CD4-positive, alpha-beta T cell treated with Interleukin-2 at 100 ng/mL for 4 hours (primary cell): ENCODE measurements at regions not wholly inside any gene's neighbourhood (a gene's known extent, or its start where the extent isn't known, plus 50 kb on each side); places are given as distances from the start of the nearest gene placed in this dataset.

Source experiments
- DNase-seq: peaks from one replicate; pipeline ENCODE4 v3.0.0-alpha.2; 2020; ENCODE audit warnings: low spot score

- no peak for DNase-seq
These were observed 706.6 kb upstream of the RGMB start for GRCh38 chr5:98066910-98067309.

DNA sequence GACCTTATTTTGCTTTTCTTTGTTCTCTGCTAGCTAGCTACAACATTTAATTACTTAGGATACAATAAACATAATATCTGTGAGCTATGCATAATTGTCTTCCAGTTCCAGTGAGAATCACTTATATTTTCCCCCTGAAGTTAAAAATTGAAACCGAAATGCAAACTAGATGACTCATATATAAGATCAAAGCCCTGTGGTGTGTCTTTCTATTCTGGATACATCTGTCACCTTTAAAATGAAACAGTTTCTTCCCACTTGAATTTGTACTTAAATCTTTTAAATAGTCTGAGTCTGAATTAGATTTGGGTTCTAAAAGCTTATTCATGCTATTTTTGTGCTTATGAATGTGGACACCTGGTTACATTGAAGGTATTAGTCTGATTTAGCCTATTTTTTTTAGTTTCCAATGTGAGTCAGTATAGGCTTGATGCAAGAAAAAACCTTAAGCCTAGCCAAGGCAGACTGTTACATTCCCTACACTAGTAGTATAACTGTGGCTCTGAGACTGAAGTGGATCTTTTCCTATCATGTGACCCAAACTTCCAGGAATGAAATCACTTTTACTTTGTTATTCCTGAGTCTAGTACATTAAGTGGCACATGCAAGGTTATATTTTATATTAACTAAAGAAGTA, 703.5 kb upstream of the RGMB start:
- DNase-seq: no peak

- no peak for DNase-seq
These were observed 700.5 kb upstream of the RGMB start for GRCh38 chr5:98072921-98073320.

- no peak for DNase-seq
These were observed 697.0 kb upstream of the RGMB start for GRCh38 chr5:98076501-98076900.

DNA sequence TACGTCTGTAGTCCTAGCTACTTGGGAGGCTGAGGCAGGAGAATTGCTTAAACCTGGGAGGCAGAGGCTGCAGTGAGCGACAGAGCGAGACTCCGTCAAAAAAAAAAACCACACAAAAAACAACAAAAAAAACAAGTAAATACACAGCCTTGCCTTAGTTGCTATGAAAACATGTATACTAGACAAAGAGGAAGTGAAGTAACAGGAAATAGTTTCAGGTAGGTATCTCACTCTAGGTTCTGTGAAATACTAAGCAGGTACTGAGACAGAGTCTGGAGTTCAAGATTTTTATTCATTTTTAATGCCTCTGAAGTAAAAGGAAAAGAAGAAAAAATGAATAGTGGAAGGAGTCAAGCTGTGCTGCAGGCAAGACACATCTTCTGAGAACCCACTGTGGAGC, 687.9 kb upstream of the RGMB start:
- no peak for DNase-seq

DNA sequence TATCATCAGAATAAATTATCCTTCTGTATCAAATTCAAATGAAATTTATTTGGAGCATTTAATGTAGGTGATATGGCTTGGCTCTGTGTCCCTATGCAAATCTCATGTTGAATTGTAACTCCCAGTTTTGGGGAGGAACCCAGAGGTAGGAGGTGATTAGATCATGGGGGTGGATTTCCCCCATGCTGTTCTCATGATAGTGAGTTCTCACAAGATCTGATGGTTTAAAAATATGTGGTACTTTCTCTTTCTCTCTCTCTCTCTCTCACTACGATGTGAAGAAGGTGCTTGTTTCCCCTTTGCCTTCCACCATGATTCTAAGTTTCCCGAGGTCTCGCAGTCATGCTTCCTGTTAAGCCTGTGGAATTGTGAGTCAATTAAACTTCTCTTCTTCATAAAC, 678.4 kb upstream of the RGMB start:
- DNase-seq: no peak

DNA sequence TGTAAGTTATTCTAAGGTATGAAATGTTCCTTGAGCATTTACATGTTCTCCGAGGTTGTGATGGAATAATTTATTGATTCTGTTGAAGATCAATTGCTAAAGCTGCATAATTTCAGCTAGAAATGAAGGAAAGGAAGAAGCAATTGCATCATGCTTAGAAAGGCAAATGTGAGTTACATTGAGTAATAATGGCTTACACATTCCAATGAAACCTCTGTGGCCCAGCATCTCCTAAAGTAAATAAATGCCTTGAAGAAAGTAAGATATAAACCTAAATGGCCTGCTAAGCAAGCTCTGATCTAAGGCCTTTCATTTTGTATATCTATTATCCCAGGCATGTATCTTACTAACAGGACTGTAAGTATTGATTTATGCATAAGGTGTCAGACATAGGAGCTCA, 677.3 kb upstream of the RGMB start:
- no peak for DNase-seq

DNA sequence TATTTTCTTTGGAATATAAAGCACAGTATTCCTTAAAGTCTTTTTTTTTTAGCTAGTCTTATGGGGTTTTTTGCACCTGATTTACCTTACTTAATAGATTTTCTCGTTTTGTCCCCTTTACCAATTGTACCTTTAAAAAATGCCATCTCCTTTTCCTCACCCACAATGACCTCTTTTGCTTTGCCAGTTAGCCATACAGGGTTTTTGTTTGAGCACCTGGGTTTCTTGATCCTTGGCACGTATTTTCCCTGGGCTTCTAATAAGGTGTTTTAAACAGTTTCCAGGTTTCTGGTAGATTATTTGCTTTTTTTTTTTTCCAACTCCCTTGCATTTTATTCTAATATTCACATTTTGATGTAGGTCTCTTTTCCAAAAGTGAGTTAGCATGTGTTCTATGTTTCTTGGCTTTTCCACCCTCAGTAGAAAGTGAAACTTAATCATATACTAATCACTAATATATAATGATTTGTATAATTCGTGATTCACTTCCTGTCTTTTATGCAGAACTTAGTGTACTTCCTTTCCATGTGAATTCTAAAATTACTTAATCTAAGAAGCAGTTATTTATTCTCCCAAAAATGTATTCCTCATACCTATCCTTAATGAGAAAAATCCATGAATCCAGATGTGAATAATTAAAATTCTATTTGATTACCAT, 673.9 kb upstream of the RGMB start:
- DNase-seq: no peak

- DNase-seq: no peak
These were observed 672.3 kb upstream of the RGMB start for GRCh38 chr5:98101131-98101530.

GRCh38 chr5:98102936-98103335, 670.5 kb upstream of the RGMB start:
- no peak for DNase-seq

GRCh38 chr5:98103807-98104206, 669.7 kb upstream of the RGMB start:
- DNase-seq: no peak

GRCh38 chr5:98104454-98105188, 668.8 kb upstream of the RGMB start:
- no peak for DNase-seq

DNA sequence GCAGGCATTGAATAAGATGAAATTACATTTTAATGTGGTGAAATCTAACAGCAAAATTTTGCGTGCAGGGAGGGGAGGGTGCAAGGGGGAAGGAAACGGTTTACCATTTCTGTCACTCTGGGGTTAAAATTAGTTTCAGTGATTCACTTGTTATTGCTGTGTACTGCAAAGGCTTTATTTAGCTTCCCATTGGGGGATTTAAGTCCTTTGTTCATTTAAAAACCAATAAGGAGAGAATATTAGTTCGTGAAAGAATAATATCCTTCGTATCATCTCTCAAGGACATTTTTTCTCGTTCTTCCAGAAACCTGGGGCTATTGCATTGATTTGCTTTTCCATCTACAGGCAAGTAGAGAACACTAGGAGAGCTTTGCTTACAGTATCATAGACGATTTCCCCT, 667.8 kb upstream of the RGMB start:
- DNase-seq: no peak

DNA sequence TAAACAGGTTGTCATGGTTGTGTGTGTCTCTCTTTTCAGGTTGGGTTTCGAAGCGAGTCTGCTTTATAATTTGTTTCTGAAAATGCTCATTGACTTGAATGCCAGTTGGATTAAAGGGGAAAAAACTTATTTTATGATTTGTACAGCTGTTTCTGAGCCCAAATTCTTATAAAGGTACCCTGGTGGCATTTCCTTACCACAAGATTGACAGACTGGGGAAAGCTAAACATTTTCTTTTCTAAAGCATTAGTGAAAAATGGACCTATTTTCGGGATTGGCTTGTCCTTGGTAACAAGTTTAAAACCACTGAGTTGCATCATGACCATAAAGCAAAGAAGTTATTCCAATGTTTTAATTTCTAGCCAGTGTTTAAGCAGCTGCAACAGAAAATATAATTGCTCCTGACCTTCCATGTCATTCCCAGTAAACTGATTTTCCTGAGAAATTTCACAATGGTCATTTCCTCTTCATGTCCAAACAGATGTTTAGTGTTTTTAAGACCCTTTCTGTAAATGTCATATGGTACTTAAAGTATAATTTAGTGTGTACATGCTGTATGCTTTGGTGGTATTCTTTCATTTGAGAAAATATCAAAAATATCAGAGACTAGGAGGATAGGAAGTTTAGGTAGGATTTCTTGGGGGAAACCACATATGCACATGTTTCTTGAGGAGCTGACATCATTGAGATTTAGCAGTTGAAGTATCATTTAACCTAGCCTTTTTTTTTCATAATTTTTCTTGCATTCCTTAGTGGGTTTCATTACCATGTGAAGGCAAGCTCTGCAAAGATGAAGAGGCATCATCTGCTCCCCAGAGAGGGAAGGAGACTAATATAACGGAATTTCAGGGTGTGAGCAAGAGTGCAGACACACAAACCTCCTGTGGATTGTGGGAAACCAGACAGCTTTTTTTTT, 667.1 kb upstream of the RGMB start:
- no peak for DNase-seq

- no peak for DNase-seq
These were observed 665.0 kb upstream of the RGMB start for GRCh38 chr5:98108497-98108896.

- no peak for DNase-seq
These were observed 663.9 kb upstream of the RGMB start for GRCh38 chr5:98109561-98110006.

DNA sequence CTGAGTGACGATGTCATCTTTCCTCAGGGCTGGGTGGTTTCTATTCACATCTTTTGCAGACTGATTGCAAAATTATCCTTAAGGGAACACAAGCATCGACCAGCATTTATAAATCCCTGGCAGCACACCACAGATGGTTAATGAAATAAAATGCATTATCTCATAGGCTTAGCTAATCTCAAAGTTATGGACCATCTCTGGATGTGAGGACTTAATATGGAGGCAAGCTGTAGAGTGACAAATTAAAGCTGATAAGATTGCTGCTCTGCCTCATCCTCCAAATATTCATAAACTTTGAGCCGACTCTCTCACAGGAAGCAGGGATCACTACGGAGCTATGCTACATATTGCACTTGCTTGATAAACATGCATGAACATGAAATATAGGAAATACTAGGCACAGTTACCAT, 663.2 kb upstream of the RGMB start:
- DNase-seq: no peak

DNA sequence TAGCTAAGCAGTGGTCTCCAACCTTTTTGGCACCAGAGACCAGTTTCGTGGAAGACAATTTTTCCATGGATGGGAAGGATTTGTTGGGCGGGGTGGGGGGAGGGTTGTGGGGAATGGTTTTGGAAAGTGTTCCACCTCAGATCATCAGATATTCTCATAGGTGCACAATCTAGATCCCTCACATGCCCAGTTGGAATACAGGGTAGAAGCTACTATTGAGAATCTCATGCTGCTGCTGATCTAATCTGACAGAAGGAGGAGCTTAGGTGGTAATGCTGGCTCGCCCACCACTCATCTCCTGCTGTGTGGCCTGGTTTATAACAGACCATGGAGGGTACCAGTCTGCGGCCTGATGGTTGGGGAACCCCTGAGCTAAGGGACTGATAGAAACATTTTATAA, 662.7 kb upstream of the RGMB start:
- no peak for DNase-seq

DNA sequence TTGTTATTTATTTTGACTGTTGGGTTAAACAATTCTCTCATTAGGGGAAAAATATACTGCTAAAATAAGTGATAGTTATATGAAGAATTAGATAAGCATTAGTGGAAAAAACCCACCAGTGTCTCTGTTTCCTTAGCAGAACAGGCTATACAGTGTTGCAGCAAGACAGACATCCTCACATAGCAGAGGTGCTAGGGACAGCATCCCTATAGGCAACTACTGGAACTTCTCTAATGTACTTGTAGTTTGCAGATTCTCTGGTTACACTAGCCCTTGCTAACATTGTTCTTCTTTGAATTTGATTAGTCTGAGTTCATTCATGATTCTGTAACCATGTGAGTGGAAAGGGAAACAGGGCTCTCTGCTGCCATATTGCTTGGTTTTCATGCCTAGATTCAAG, 661.8 kb upstream of the RGMB start:
- DNase-seq: no peak

DNA sequence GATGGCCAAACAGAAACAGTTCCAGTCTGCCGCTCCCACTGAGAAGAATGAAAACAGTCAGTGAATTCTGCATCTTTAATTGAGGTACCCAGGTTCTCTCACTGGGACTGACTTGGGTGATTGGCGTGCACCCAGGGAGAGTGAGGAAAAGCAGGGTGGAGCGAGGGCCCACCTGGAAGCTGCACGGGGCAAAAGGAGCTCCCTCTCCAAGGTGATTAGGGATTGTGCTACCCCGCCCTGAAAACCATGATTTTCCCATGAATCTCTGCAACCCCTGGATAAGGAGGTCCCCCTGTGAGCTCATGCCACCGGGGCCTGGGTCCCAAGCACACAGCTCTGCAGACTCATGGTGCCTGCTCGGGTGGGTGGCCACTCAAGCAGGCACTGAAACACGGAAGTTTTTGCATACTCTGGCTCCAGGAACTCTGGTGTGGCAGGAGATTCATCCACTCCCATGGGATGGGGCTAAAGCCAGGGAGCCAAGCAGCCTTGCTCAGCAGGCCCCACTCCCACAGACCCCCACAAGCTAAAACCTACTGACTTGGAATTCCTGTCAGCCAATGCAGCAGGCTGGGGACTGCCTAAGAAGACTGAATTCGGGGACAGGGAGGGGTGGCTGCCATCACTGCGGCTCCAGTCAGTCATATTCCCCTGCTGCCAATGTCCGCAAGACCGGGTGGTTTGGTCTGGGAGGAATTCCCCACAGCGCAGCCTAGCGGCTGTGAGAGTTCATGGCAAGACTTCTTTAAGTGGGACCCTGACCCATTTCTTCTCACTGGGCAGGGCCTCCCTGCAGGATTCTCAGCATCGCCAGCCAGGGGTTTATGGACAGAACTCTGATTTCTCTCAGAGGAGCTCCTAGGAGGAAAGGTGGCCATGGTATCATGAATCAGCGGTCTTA, 652.2 kb upstream of the RGMB start:
- DNase-seq: no peak

DNA sequence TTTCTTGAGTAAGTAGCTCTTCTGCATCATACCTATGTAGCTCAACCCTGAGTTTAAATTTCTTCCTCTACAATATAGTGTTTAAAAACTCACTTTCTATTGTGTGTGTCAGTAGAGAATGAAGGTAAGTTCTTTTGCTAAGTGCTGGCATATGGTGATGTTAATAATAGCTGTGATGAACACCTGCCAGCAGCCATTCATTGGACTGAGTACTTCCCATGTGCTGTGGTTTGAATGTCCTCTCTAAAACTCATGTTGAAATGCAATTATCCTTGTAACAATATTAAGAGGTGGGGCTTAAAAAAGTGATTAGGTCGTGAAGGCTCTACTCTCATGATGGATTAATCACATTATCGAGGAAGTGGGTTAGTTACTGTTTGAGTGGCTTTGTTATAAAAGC, 645.2 kb upstream of the RGMB start:
- DNase-seq: no peak
